HL-60 (cell line): ENCODE measurements at regions not wholly inside any gene's neighbourhood (a gene's known extent, or its start where the extent isn't known, plus 50 kb on each side); places are given as distances from the start of the nearest gene placed in this dataset.

Experiments
- CTCF ChIP-seq: IDR thresholded peaks from one replicate; pipeline ENCODE4 v1.5.1; 2011; ENCODE audit warnings: low read length, control low read depth, inconsistent platforms; ENCODE audit not compliant: insufficient read depth
- GABPA ChIP-seq: IDR thresholded peaks from 2 replicates; pipeline ENCODE4 v1.6.1; 2012; ENCODE audit warnings: low read depth
- POLR2AphosphoS5 ChIP-seq: IDR thresholded peaks from 2 replicates; pipeline ENCODE4 v1.6.1; 2012; ENCODE audit warnings: low read depth
- SPI1 ChIP-seq: IDR thresholded peaks from 2 replicates; pipeline ENCODE4 v1.6.1; 2012; ENCODE audit warnings: low read depth, mild to moderate bottlenecking, borderline replicate concordance

- TF ChIP-seq CTCF, result no peak
- no peak for TF ChIP-seq POLR2AphosphoS5
- no peak for TF ChIP-seq GABPA
- TF ChIP-seq SPI1, result no peak
Observed at GRCh38 chr3:10708216-10708893, 107.7 kb upstream of the SLC6A11 start.
